ENCODE measurements at regions not wholly inside any gene's neighbourhood (a gene's known extent, or its start where the extent isn't known, plus 50 kb on each side); places are given as distances from the start of the nearest gene placed in this dataset.
"Not testable (repeated sequence)": the region's sequence is repeated elsewhere in the genome, so short reads cannot be mapped to it uniquely, and the experiment has no call there.

DNA sequence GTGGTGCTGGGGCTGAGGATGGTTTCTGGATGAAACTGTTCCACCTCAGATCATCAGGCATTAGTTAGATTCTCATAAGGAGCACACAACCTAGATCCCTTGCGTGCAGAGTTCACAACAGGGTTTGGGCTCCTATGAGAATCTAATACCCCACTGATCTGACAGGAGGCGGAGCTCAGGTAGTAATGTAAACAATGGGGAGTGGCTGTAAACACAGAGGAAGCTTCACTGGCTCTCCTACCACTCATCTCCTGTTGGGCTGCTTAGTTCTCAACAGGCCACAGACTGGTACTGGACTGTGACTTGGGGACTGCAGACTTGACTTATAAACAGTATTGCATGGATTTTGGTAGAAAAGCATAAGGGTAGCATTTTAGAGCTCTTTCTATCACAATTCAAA lies 870.7 kb upstream of the CDH10 start:
- no peaks in the 10 kb centered on the region for H3K36me3 ChIP-seq (ENCODE audit: insufficient read depth, low read length)
- H3K27ac ChIP-seq: no peak overlapping the region
- no peaks in the 10 kb centered on the region for H3K9me3 ChIP-seq (ENCODE audit: low read depth, low read length)
- no peak overlapping the region for H3K4me3 ChIP-seq
- DNase-seq (ENCODE audit: low read depth, low spot score): no peak
- no peak overlapping the region for H3K9ac ChIP-seq (ENCODE audit: insufficient read length)
- no peak for TF ChIP-seq EZH2 (IDR thresholded peaks at IDR 0.05)
- no peak for TF ChIP-seq POLR2AphosphoS5 (IDR thresholded peaks at IDR 0.05; ENCODE audit: borderline replicate concordance, low read depth, low read length)
- no peak for TF ChIP-seq FOXP2 (optimal IDR thresholded peaks at IDR 0.05; ENCODE audit: control extremely low read depth, extremely low read length, insufficient read depth)

DNA sequence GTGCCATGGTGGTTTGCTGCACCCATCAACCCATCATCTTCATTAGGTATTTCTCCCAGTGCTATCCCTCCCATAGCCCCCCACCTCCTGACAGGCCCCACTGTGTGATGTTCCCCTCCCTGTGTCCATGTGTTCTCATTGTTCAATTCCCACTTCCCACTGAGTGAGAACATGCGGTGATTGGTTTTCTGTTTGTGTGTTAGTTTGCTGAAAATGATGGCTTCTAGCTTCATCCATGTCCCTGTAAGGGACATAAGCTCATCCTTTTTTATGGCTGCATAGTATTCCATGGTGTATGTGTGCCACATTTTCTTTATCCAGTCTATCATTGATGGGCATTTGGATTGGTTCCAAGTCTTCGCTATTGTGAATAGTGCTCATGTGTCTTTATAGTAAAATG lies 865.9 kb upstream of the CDH10 start:
- DNase-seq (ENCODE audit: low read depth, low spot score); H3K9me3 ChIP-seq (ENCODE audit: low read depth, low read length); H3K36me3 ChIP-seq (ENCODE audit: insufficient read depth, low read length); H3K9ac ChIP-seq (ENCODE audit: insufficient read length); H3K4me3 ChIP-seq; H3K27ac ChIP-seq: not testable (repeated sequence)

- not testable (repeated sequence) for H3K9me3 ChIP-seq (ENCODE audit: low read depth, low read length); DNase-seq (ENCODE audit: low read depth, low spot score); H3K9ac ChIP-seq (ENCODE audit: insufficient read length); H3K4me3 ChIP-seq; H3K27ac ChIP-seq; H3K36me3 ChIP-seq (ENCODE audit: insufficient read depth, low read length)
Measured at GRCh38 chr5:25508011-25508410, 863.2 kb upstream of the CDH10 start.

GRCh38 chr5:25500635-25501034 lies 855.9 kb upstream of the CDH10 start:
- H3K9ac ChIP-seq (ENCODE audit: insufficient read length): no peak overlapping the region
- no peaks in the 10 kb centered on the region for H3K9me3 ChIP-seq (ENCODE audit: low read depth, low read length)
- TF ChIP-seq EZH2 (IDR thresholded peaks at IDR 0.05): no peak
- no peak for TF ChIP-seq FOXP2 (optimal IDR thresholded peaks at IDR 0.05; ENCODE audit: control extremely low read depth, extremely low read length, insufficient read depth)
- TF ChIP-seq POLR2AphosphoS5 (IDR thresholded peaks at IDR 0.05; ENCODE audit: borderline replicate concordance, low read depth, low read length): no peak
- no peak overlapping the region for H3K4me3 ChIP-seq
- H3K36me3 ChIP-seq (ENCODE audit: insufficient read depth, low read length): no peaks in the 10 kb centered on the region
- H3K27ac ChIP-seq: no peak overlapping the region
- DNase-seq (ENCODE audit: low read depth, low spot score): no peak

DNA sequence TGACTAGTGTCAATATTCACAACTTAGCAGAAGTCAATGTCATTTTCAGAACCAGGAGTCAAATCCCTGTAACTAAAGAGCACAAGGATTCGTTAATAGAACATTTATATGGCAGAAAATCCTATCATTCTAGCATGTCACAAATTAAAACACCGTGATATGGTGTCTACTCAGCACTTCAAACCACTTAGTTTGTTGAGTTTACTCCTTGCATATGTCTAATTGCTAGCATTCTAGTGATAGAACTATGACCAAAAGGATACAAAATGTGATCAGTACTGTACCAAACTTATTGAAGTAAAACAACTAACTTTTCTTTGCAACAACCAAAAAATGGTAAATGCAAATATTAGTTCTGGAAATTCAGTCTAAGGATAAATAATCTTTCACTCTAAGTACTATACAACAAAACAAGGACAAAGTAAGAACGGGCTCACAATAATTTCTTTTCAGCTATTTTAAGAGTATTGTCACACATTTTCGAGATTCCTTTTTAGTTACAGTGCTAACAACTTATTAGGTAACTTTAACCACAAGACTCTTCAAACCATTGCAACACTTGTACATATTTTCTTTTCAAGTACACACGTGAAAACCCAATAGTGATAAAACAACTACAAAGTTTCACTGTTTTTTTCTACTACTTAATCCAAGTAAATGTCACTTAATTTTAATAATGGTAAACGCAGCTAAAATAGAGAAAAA lies 845.2 kb upstream of the CDH10 start:
- H3K4me3 ChIP-seq: no peak overlapping the region
- TF ChIP-seq FOXP2 (optimal IDR thresholded peaks at IDR 0.05; ENCODE audit: control extremely low read depth, extremely low read length, insufficient read depth) (no peak), POLR2AphosphoS5 (IDR thresholded peaks at IDR 0.05; ENCODE audit: borderline replicate concordance, low read depth, low read length) (no peak), EZH2 (IDR thresholded peaks at IDR 0.05) (no peak)
- DNase-seq (ENCODE audit: low read depth, low spot score): no peak
- H3K36me3 ChIP-seq (ENCODE audit: insufficient read depth, low read length): no peaks in the 10 kb centered on the region
- no peak overlapping the region for H3K9ac ChIP-seq (ENCODE audit: insufficient read length)
- no peak overlapping the region for H3K27ac ChIP-seq
- H3K9me3 ChIP-seq (ENCODE audit: low read depth, low read length): no peaks in the 10 kb centered on the region

- no peak for TF ChIP-seq EZH2 (IDR thresholded peaks at IDR 0.05)
- no peak for DNase-seq (ENCODE audit: low read depth, low spot score)
- H3K9ac ChIP-seq (ENCODE audit: insufficient read length): no peak overlapping the region
- H3K36me3 ChIP-seq (ENCODE audit: insufficient read depth, low read length): no peaks in the 10 kb centered on the region
- no peaks in the 10 kb centered on the region for H3K9me3 ChIP-seq (ENCODE audit: low read depth, low read length)
- H3K4me3 ChIP-seq: no peak overlapping the region
- H3K27ac ChIP-seq: no peak overlapping the region
Measured at GRCh38 chr5:25488119-25488518, 843.3 kb upstream of the CDH10 start.

GRCh38 chr5:25484391-25484790 lies 839.6 kb upstream of the CDH10 start:
- H3K9ac ChIP-seq (ENCODE audit: insufficient read length): no peak overlapping the region
- no peak for DNase-seq (ENCODE audit: low read depth, low spot score)

GRCh38 chr5:25481463-25481862 lies 836.7 kb upstream of the CDH10 start:
- no peaks in the 10 kb centered on the region for H3K36me3 ChIP-seq (ENCODE audit: insufficient read depth, low read length)
- no peak overlapping the region for H3K4me3 ChIP-seq
- H3K9me3 ChIP-seq (ENCODE audit: low read depth, low read length): no peaks in the 10 kb centered on the region
- TF ChIP-seq POLR2AphosphoS5 (IDR thresholded peaks at IDR 0.05; ENCODE audit: borderline replicate concordance, low read depth, low read length) (no peak), EZH2 (IDR thresholded peaks at IDR 0.05) (no peak), FOXP2 (optimal IDR thresholded peaks at IDR 0.05; ENCODE audit: control extremely low read depth, extremely low read length, insufficient read depth) (no peak)
- no peak overlapping the region for H3K9ac ChIP-seq (ENCODE audit: insufficient read length)
- no peak overlapping the region for H3K27ac ChIP-seq
- DNase-seq (ENCODE audit: low read depth, low spot score): no peak

More at GRCh38 chr5:25484391-25484790, 839.6 kb upstream of the CDH10 start:
- H3K4me3 ChIP-seq: no peak overlapping the region
- no peak overlapping the region for H3K27ac ChIP-seq
- TF ChIP-seq POLR2AphosphoS5 (IDR thresholded peaks at IDR 0.05; ENCODE audit: borderline replicate concordance, low read depth, low read length) (no peak), EZH2 (IDR thresholded peaks at IDR 0.05) (no peak), FOXP2 (optimal IDR thresholded peaks at IDR 0.05; ENCODE audit: control extremely low read depth, extremely low read length, insufficient read depth) (no peak)
- no peaks in the 10 kb centered on the region for H3K36me3 ChIP-seq (ENCODE audit: insufficient read depth, low read length)
- H3K9me3 ChIP-seq (ENCODE audit: low read depth, low read length): no peaks in the 10 kb centered on the region

DNA sequence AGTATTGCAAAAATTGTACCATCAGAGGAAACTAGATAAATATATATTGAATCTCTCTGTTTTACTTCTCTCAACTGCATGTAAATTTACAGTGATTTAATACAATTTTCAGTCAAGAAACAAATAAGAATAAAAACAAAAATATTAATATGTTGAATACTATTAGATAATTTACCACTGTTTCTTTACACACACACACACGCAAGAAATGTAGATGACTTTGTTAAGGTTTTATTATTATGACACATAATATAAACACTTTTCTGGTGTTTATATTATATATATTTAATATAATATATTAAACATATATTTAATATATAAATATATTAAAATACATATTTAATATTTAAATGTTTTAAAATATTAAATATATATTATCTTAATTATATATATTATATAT lies 814.3 kb upstream of the CDH10 start:
- no peak overlapping the region for H3K4me3 ChIP-seq
- H3K36me3 ChIP-seq (ENCODE audit: insufficient read depth, low read length): no peaks in the 10 kb centered on the region
- H3K27ac ChIP-seq: no peak overlapping the region
- TF ChIP-seq FOXP2 (optimal IDR thresholded peaks at IDR 0.05; ENCODE audit: control extremely low read depth, extremely low read length, insufficient read depth): no peak
- no peak for TF ChIP-seq POLR2AphosphoS5 (IDR thresholded peaks at IDR 0.05; ENCODE audit: borderline replicate concordance, low read depth, low read length)
- TF ChIP-seq EZH2 (IDR thresholded peaks at IDR 0.05): no peak
- no peaks in the 10 kb centered on the region for H3K9me3 ChIP-seq (ENCODE audit: low read depth, low read length)
- DNase-seq (ENCODE audit: low read depth, low spot score): no peak
- no peak overlapping the region for H3K9ac ChIP-seq (ENCODE audit: insufficient read length)

Measured in SK-N-MC (cell line).